ENCODE measurements at regions not wholly inside any gene's neighbourhood (a gene's known extent, or its start where the extent isn't known, plus 50 kb on each side); places are given as distances from the start of the nearest gene placed in this dataset.

DNA sequence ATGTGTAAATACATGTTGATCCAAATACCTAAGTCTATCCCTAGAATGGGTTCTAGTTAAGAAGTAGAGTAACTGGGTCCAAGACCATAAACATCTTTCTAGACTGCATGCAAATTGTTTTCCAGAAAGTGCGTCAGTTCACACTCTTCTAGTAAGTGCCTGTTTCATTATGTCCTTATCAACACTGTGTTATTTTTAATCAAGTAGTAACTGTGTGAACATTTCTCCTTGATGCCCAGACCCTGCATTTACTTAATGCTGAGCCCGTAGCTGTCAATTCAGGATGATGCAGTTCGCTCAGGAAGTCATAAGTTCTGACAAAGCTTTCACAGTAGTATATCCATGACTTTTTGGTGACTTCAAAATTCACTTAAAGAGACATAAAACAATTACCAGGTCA, 374.8 kb downstream of the OTUD1 start:
- TF ChIP-seq CTCF (IDR thresholded peaks at IDR 0.05) (no peak), POLR2A (IDR thresholded peaks at IDR 0.05) (no peak), POLR2AphosphoS5 (IDR thresholded peaks at IDR 0.05) (no peak)
